HG03575 (cell line): ENCODE measurements at regions not wholly inside any gene's neighbourhood (a gene's known extent, or its start where the extent isn't known, plus 50 kb on each side); places are given as distances from the start of the nearest gene placed in this dataset.
"Not testable (repeated sequence)": the region's sequence is repeated elsewhere in the genome, so short reads cannot be mapped to it uniquely, and the experiment has no call there.

Source experiments
- ATAC-seq: cut with Tn5 transposase; IDR thresholded peaks from one replicate; pipeline ENCODE4 v1.9.1; 2021; ENCODE audit not compliant: unreplicated experiment, insufficient number of reproducible peaks, low FRiP score; ENCODE audit errors: extremely low read depth

DNA sequence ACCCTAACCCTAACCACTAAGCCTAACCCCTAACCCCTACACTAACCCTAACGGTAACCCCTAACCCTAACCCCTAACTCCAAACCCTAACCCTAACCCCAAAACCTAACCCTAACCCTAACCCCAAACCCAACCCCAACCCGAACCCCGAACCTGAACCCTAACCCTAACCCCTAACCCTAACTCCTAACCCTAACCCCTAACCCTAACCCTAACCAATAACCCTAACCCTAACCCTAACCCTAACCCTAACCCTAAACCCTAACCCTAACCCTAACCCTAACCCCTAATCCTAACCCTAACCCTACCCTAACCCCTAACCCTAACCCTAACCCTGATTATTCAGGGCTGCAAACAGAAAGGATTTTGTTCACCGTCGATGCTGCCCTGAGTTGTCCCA lies 144.6 kb upstream of the DUSP22 start:
- not testable (repeated sequence) for ATAC-seq

GRCh38 chr6:148051-148984 lies 144.0 kb upstream of the DUSP22 start:
- ATAC-seq, result peak; percentile 65

DNA sequence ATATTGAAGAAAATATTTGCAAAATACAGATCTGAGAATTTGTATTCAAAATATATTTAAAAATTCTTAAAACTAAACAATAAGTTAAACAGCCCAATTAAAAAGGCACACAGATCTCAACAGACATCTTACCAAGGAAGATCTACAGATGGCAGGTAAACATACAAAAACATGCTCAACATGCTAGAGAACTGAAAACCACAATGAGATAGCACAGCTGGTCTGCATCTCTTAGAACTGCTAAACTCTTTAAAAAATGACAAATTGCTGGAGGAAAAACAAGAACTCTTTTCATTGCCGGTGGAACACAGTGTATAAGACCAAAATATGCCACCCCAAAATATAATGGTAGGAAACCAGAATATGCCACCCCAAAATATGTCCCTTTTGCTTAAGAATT lies 142.1 kb upstream of the DUSP22 start:
- not testable (repeated sequence) for ATAC-seq

GRCh38 chr6:152436-152835 lies 139.9 kb upstream of the DUSP22 start:
- ATAC-seq, result not testable (repeated sequence)

GRCh38 chr6:153026-153425 lies 139.3 kb upstream of the DUSP22 start:
- ATAC-seq, result not testable (repeated sequence)

DNA sequence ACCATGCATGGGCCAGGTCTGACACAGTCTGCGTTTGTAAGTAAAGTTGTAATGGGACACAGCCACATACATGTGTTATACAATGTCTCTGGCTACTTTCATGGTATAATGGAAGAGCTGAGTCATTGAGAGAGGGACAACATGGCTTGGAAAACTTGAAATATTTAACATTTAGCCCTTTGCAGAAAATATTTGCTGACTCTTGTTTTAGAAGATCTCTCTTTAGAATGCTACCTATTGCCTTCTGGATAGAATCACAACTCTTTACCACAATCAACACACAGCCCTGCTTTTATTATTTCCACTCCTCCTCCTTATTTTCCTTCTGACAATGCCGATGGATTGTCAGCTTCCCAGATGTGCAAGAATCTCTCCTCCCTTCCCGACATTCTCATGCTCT lies 138.4 kb upstream of the DUSP22 start:
- not testable (repeated sequence) for ATAC-seq

GRCh38 chr6:154321-155092 lies 137.8 kb upstream of the DUSP22 start:
- ATAC-seq, result not testable (repeated sequence)

GRCh38 chr6:156010-156409 lies 136.3 kb upstream of the DUSP22 start:
- no peak for ATAC-seq

DNA sequence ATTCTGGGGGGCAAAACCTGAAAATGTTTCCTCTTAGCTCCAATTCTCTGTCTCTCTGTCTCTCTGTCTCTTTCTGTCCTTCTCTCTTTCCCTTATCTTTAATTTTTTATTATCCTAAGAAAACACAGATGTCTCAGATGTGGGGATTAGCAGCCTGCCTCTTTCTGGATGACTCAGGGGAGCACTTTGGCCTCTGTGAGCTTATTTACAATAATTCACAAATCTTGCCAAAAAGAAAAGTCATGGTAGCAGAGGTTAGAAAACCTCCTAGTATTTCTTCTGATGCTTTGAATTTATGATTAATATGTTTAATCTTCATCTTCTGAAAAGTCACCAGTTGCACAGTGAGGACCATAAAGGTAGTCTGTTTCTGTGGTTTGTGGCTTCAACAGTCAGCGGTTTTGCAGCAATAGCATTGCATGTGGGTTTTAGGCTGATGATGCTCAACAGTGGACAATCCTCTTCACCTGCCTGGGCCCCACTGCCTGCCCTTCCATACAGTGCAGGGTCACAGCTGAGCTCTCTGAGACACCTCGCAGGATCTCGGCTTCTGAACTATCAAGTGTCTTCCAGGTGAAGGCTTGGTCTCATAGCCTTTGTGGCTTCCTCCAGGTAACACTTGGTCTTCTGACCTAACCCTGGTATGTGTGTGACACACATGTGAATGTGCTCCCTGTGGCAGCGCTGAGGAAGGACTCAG lies 135.7 kb upstream of the DUSP22 start:
- ATAC-seq, result not testable (repeated sequence)

GRCh38 chr6:157176-157575 lies 135.1 kb upstream of the DUSP22 start:
- not testable (repeated sequence) for ATAC-seq

- not testable (repeated sequence) for ATAC-seq
Observed at GRCh38 chr6:161657-162056, 130.6 kb upstream of the DUSP22 start.

- no peak for ATAC-seq
Observed at GRCh38 chr6:164720-165119, 127.6 kb upstream of the DUSP22 start.

DNA sequence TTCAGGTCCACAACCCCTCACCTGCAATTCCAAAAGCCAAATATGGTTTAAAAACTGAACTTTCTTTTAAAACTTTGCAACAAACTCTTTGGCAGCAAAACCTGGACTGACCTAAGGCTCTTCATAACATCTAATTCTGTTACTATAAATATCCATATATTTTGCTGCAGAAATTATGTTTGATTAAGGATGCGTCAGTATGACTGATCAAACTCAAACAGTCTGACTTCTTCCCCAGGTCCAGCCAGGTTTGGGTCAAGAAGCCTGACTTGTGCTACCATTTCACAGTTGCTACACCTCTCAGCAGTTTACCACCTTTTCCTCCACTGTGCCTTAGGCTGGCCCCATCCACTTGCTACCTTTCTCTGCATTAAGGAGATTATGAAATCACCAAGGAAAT lies 127.0 kb upstream of the DUSP22 start:
- no peak for ATAC-seq

GRCh38 chr6:165906-166305 lies 126.4 kb upstream of the DUSP22 start:
- no peak for ATAC-seq

- no peak for ATAC-seq
Observed at GRCh38 chr6:168865-169455, 123.3 kb upstream of the DUSP22 start.

- no peak for ATAC-seq
Observed at GRCh38 chr6:174036-174435, 118.3 kb upstream of the DUSP22 start.

GRCh38 chr6:175680-176079 lies 116.6 kb upstream of the DUSP22 start:
- no peak for ATAC-seq

DNA sequence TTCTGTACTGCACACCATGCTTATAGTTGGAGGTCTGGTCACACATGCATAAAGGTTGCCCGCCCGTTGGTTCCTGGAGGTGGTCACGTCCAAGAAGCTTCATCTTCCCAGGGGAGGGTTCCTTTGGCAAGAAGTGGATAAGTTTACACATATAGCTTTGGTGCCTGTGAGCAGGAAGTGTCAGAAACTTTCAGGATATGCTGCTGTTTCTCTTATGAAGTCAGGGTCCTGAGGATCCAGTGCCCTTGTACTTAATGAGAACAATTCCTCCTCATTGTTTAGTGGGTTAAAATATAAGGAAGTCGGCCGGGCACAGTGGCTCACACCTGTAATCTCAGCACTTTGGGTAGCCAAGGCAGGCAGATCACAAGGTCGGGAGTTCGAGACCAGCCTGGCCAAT lies 115.5 kb upstream of the DUSP22 start:
- ATAC-seq, result no peak

DNA sequence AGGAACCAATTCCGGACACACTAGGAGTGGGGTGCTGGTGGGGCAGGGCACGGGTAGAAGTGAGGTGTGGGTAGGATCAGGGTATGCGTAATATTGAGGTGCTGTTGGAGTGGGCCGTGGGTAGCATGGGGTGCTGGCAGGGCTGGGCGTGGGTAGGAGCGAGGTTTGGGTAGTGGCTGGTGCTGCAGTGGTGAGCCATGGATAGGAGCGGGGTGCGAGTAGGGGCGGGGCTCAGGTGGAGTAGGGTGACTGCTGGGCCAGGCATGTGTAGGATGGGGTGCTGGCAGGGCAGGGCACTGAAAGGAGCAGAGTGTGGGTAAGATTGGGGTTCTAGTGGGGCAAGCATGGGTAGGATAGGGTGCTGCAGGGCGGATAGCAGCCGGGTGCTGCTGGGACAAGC lies 114.2 kb upstream of the DUSP22 start:
- ATAC-seq, result no peak
